ENCODE measurements at regions not wholly inside any gene's neighbourhood (a gene's known extent, or its start where the extent isn't known, plus 50 kb on each side); places are given as distances from the start of the nearest gene placed in this dataset.

DNA sequence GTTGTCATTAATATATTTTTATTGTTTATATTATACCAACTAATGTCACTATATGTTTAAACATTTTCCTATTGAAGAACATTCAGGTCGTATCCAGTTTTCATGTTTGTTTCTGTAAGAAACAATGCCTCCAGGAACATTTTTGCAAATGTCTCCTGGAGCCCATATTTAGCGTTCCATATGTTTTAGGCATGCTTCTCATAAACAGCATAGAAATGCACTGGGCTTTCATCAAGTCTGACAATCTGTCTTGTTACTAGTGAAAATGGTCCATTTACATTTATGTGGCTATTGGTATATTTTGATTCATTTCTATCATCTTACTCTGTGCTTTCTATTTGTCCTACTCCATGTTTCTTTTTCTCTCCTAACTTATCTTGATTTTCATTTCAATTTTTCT is 431.7 kb downstream of the TFAP2A start:
- TF ChIP-seq, protein P1, sequence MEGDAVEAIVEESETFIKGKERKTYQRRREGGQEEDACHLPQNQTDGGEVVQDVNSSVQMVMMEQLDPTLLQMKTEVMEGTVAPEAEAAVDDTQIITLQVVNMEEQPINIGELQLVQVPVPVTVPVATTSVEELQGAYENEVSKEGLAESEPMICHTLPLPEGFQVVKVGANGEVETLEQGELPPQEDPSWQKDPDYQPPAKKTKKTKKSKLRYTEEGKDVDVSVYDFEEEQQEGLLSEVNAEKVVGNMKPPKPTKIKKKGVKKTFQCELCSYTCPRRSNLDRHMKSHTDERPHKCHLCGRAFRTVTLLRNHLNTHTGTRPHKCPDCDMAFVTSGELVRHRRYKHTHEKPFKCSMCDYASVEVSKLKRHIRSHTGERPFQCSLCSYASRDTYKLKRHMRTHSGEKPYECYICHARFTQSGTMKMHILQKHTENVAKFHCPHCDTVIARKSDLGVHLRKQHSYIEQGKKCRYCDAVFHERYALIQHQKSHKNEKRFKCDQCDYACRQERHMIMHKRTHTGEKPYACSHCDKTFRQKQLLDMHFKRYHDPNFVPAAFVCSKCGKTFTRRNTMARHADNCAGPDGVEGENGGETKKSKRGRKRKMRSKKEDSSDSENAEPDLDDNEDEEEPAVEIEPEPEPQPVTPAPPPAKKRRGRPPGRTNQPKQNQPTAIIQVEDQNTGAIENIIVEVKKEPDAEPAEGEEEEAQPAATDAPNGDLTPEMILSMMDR (IDR thresholded peaks at IDR 0.05): no peak
- TF ChIP-seq POLR2A (IDR thresholded peaks at IDR 0.05): no peak

Measured in uterus (tissue), 2 donors.